ENCODE measurements at regions not wholly inside any gene's neighbourhood (a gene's known extent, or its start where the extent isn't known, plus 50 kb on each side); places are given as distances from the start of the nearest gene placed in this dataset.

DNA sequence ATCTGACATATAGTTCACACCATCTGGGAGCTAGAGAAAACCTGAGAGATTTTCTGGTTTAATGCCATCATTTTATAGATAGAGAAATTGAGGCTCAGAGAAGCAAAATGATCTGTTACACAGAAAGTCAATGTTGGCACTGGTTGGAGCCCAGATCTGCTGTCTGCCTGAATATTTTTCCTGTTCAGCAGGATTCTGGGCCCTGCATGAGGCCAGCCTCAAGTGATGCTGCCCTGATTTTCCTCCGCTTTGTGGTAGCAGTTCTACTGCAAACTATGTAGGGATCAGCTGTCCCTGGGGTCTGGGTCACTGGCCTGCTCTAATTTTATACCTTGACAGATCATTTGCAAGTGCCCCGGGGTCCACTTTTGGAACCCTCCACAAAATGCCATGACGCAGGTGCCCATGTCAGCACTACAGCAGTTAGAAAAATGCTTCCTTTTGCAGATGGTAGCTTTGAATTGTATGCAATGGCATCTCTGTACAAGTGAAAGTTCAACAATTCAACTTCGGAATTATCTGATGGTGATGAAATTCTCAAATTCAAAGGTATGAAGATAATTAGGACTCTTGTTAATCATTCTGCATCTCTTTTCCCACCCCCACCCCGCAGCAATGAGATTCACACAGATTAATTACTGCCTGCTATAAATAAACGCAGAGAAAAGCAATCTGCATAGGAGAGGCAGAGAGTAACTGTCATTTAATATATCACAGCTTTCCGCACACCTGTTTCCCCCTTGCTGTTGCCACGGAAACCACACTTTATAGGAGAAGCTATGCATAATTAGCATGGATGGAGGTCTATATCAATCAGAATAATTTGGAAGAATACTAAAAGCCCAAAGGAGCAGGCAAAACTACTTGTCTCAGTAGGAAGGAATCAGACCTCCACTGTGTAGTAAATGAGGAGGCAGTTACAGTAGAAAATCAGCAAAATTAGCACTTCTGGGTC, 222.6 kb downstream of the PDCD6IP start:
- H3K27me3 ChIP-seq (ENCODE audit: control insufficient read depth in 1 of 2, insufficient read depth in 2 of 2, low read length in 2 of 2): no peaks in the 10 kb centered on the region
- H3K9ac ChIP-seq (ENCODE audit: low read depth in 1 of 2, low read length in 2 of 2): no peak overlapping the region
- H3K4me1 ChIP-seq (ENCODE audit: control insufficient read depth in 1 of 2, insufficient read depth in 2 of 2, low read length in 2 of 2): no peaks in the 10 kb centered on the region
- no peak overlapping the region for H3K27ac ChIP-seq (ENCODE audit: low read depth, low read length)
- no peak overlapping the region for H3K4me3 ChIP-seq (ENCODE audit: low read depth in 1 of 2, low read length in 2 of 2)
- H3K9me3 ChIP-seq (ENCODE audit: control insufficient read depth in 1 of 2, low read length in 2 of 2): no peaks in the 10 kb centered on the region
- no peaks in the 10 kb centered on the region for H3K36me3 ChIP-seq (ENCODE audit: control insufficient read depth in 1 of 2, insufficient read depth in 2 of 2, low read length in 2 of 2)

DNA sequence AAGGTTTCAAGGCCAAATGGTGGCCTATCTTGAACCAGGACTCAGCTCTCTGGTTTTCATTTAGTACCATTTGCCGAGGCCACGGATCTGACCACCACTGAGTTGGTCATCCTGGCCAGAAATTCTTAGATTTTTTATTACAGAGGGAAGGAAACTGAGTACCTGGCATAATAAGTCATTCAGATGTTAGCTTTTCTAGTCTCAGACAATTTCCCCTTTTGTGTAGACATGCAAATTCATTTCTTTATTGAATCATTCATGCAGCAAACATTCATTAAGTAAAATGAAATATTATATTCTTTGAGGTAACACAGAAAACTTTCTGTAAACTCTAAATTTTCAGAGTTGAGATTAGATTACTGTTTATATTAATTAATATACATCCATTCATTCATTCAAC, 223.7 kb downstream of the PDCD6IP start:
- Histone ChIP-seq H3K9me3 (ENCODE audit: control insufficient read depth in 1 of 2, low read length in 2 of 2) (no peaks in the 10 kb centered on the region), H3K9ac (ENCODE audit: low read depth in 1 of 2, low read length in 2 of 2) (no peak overlapping the region), H3K27me3 (ENCODE audit: control insufficient read depth in 1 of 2, insufficient read depth in 2 of 2, low read length in 2 of 2) (no peaks in the 10 kb centered on the region), H3K27ac (ENCODE audit: low read depth, low read length) (no peak overlapping the region), H3K4me1 (ENCODE audit: control insufficient read depth in 1 of 2, insufficient read depth in 2 of 2, low read length in 2 of 2) (no peaks in the 10 kb centered on the region), H3K4me3 (ENCODE audit: low read depth in 1 of 2, low read length in 2 of 2) (no peak overlapping the region), H3K36me3 (ENCODE audit: control insufficient read depth in 1 of 2, insufficient read depth in 2 of 2, low read length in 2 of 2) (no peaks in the 10 kb centered on the region)

DNA sequence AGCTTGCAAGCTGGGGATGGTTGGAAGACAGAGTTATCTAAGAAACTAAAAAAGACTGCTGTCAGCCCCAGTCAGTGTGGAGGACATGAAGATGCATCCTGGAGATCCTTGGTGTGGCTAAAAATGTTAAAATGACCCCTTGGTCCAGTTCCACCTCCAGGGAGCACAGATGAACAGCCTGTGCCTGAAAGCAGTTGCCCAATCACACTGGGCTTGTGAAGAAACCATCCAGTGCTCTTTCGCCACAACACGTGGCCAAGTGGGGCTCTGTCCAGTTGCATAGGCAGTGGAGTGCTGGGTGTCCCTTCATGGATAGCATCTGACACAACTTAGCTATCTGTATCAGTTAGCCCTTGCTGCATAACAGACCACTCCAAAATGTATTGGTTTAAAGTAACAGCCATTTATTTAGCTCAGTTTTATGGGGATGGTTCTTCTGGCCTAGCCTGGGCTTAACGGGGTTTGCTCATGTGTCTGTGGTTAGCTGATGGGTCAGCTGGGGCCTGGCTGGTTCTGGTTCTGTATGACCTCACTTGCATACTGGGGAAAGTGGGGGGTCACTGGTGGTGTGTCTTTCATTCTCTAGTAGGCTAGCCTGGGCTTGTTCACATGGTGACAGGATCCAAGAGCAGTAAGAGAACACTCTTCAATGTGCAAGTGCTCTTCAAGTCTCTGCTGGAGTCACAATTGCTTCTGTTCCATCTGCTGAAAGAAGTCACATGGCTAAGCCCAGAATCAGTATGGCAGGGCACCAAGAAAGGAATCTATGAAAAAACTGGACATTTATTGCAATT, 226.2 kb downstream of the PDCD6IP start:
- Histone ChIP-seq H3K27me3 (ENCODE audit: control insufficient read depth in 1 of 2, insufficient read depth in 2 of 2, low read length in 2 of 2) (no peaks in the 10 kb centered on the region), H3K4me3 (ENCODE audit: low read depth in 1 of 2, low read length in 2 of 2) (no peak overlapping the region), H3K9me3 (ENCODE audit: control insufficient read depth in 1 of 2, low read length in 2 of 2) (no peaks in the 10 kb centered on the region), H3K27ac (ENCODE audit: low read depth, low read length) (no peak overlapping the region), H3K36me3 (ENCODE audit: control insufficient read depth in 1 of 2, insufficient read depth in 2 of 2, low read length in 2 of 2) (no peaks in the 10 kb centered on the region), H3K4me1 (ENCODE audit: control insufficient read depth in 1 of 2, insufficient read depth in 2 of 2, low read length in 2 of 2) (no peaks in the 10 kb centered on the region), H3K9ac (ENCODE audit: low read depth in 1 of 2, low read length in 2 of 2) (no peak overlapping the region)

DNA sequence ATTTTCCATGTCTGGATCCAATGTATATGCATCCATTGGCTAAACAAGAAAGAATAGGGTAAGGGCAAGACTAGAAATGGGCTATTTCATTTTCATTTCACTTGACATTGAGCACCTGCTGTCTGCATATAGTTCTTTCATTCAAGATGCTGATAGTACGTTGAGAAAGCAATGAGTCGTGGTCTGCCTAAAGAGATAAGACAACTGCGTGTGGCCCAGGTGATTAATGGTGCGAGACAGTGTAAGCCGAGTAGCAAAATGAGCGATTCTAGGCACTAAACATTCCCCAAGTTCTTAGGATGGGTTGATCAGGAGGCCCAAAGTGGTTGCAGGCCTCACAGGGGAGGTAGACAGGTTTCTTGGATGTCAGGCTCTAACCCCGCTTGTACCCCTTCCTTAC, 235.4 kb downstream of the PDCD6IP start:
- Histone ChIP-seq H3K36me3 (ENCODE audit: control insufficient read depth in 1 of 2, insufficient read depth in 2 of 2, low read length in 2 of 2) (no peaks in the 10 kb centered on the region), H3K9me3 (ENCODE audit: control insufficient read depth in 1 of 2, low read length in 2 of 2) (no peaks in the 10 kb centered on the region), H3K4me3 (ENCODE audit: low read depth in 1 of 2, low read length in 2 of 2) (no peak overlapping the region), H3K27me3 (ENCODE audit: control insufficient read depth in 1 of 2, insufficient read depth in 2 of 2, low read length in 2 of 2) (no peaks in the 10 kb centered on the region), H3K9ac (ENCODE audit: low read depth in 1 of 2, low read length in 2 of 2) (no peak overlapping the region), H3K27ac (ENCODE audit: low read depth, low read length) (no peak overlapping the region), H3K4me1 (ENCODE audit: control insufficient read depth in 1 of 2, insufficient read depth in 2 of 2, low read length in 2 of 2) (no peaks in the 10 kb centered on the region)

DNA sequence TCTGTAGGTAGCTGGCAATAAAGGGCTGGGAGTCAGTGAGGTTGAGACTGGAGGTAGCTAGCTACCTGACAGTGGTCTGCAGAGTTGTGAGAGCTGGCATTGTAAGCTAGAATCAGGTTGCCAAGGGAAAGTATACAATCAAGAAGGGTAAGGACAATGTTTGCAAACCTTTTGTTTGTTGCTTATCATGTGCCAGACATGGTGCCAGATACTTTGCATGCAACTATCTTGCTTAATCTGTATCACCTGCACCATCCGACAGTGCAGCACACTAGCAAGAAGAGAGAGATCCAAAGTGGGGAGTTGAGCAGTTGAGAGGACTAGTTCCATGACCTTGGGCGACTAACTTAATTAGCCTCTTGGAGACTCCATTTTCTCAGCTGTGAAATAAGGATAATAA, 236.4 kb downstream of the PDCD6IP start:
- no peaks in the 10 kb centered on the region for H3K27me3 ChIP-seq (ENCODE audit: control insufficient read depth in 1 of 2, insufficient read depth in 2 of 2, low read length in 2 of 2)
- H3K36me3 ChIP-seq (ENCODE audit: control insufficient read depth in 1 of 2, insufficient read depth in 2 of 2, low read length in 2 of 2): no peaks in the 10 kb centered on the region
- no peak overlapping the region for H3K4me3 ChIP-seq (ENCODE audit: low read depth in 1 of 2, low read length in 2 of 2)

DNA sequence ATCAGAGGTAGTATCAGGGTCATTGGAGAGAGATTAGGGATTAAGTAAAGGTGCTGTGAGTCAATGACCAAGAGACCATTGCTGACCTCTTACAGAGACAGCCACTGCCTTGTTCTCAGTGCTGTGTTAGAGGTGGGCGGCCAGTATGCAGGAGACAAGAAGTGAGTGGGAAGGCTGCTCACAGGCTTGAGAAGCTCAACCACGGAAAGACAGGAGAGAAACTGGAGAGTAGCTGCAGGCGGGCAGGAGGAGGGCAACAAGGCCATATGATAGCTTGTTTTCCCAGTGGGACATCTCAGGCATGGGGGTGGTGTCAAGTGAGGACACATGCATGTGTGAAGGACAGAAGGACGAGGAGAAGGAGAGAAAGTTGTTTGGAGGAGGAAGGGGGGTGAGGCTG, 237.3 kb downstream of the PDCD6IP start:
- Histone ChIP-seq H3K9me3 (ENCODE audit: control insufficient read depth in 1 of 2, low read length in 2 of 2) (no peaks in the 10 kb centered on the region), H3K4me1 (ENCODE audit: control insufficient read depth in 1 of 2, insufficient read depth in 2 of 2, low read length in 2 of 2) (no peaks in the 10 kb centered on the region), H3K4me3 (ENCODE audit: low read depth in 1 of 2, low read length in 2 of 2) (no peak overlapping the region), H3K36me3 (ENCODE audit: control insufficient read depth in 1 of 2, insufficient read depth in 2 of 2, low read length in 2 of 2) (no peaks in the 10 kb centered on the region), H3K9ac (ENCODE audit: low read depth in 1 of 2, low read length in 2 of 2) (no peak overlapping the region), H3K27ac (ENCODE audit: low read depth, low read length) (no peak overlapping the region), H3K27me3 (ENCODE audit: control insufficient read depth in 1 of 2, insufficient read depth in 2 of 2, low read length in 2 of 2) (no peaks in the 10 kb centered on the region)

More for the DNA sequence above, 236.4 kb downstream of the PDCD6IP start:
- H3K9me3 ChIP-seq (ENCODE audit: control insufficient read depth in 1 of 2, low read length in 2 of 2): no peaks in the 10 kb centered on the region
- H3K9ac ChIP-seq (ENCODE audit: low read depth in 1 of 2, low read length in 2 of 2): no peak overlapping the region
- H3K4me1 ChIP-seq (ENCODE audit: control insufficient read depth in 1 of 2, insufficient read depth in 2 of 2, low read length in 2 of 2): no peaks in the 10 kb centered on the region
- no peak overlapping the region for H3K27ac ChIP-seq (ENCODE audit: low read depth, low read length)

DNA sequence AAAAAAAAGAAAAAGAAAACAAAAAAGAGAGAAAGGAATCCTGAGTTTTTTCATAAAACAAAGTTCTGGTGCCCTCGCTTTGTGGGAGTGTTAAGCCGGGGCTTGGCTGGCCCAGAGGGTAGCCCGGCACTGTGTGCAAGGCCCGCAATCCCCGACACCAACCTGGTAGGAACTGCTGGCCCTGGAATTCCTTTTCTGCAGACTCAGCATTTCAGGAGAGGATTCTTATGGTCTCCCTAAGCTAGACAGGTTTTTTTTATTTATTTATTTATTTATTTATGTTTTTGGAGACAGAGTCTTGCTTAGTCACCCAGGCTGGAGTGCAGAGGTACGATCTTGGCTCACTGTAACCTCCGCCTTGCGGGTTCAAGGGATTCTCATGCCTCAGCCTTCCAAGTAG, 238.8 kb downstream of the PDCD6IP start:
- Histone ChIP-seq H3K36me3 (ENCODE audit: control insufficient read depth in 1 of 2, insufficient read depth in 2 of 2, low read length in 2 of 2) (no peaks in the 10 kb centered on the region), H3K9ac (ENCODE audit: low read depth in 1 of 2, low read length in 2 of 2) (no peak overlapping the region), H3K27me3 (ENCODE audit: control insufficient read depth in 1 of 2, insufficient read depth in 2 of 2, low read length in 2 of 2) (no peaks in the 10 kb centered on the region), H3K4me1 (ENCODE audit: control insufficient read depth in 1 of 2, insufficient read depth in 2 of 2, low read length in 2 of 2) (no peaks in the 10 kb centered on the region), H3K4me3 (ENCODE audit: low read depth in 1 of 2, low read length in 2 of 2) (no peak overlapping the region), H3K27ac (ENCODE audit: low read depth, low read length) (no peak overlapping the region), H3K9me3 (ENCODE audit: control insufficient read depth in 1 of 2, low read length in 2 of 2) (no peaks in the 10 kb centered on the region)

DNA sequence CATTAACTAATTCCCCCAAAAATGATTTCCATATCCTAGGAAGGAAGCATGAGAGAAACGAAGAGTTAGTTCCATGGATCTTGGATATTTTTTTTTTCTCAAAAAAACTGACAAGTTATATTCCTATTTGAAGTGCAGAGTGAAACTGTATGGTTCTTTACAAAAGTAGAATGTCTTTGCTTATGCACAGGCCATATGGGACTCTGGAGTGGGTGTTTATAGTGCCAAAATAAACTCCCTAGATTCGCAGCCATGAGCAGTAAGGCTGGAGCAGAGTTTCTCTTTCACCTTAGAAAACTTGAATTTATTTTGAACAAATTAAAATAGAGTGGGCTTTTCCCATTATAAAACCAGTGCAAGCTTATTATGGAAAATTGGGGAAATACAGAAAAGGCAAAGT, 239.7 kb downstream of the PDCD6IP start:
- Histone ChIP-seq H3K27ac (ENCODE audit: low read depth, low read length) (no peak overlapping the region), H3K9me3 (ENCODE audit: control insufficient read depth in 1 of 2, low read length in 2 of 2) (no peaks in the 10 kb centered on the region)

DNA sequence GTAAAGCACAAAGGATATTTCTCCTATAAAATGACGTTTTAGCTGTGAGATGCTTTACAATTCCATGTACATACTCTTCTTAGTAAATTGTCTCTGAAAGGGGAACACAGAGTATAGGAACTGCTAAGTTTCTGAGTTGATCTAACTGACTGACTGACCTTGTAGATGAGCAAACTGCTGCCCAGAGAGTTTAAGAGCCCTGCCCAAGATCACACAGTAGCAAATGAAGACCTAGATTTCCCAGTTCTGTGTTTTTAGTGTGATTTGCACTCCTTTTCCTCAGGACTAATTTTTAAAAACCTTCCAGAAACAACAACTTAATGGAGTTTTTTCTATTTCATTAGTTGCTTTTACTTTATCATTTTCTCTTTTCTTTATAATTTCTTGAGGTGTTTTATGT, 247.7 kb downstream of the PDCD6IP start:
- H3K27ac ChIP-seq (ENCODE audit: low read depth, low read length): no peak overlapping the region
- H3K9ac ChIP-seq (ENCODE audit: low read depth in 1 of 2, low read length in 2 of 2): no peak overlapping the region
- H3K4me1 ChIP-seq (ENCODE audit: control insufficient read depth in 1 of 2, insufficient read depth in 2 of 2, low read length in 2 of 2): no peaks in the 10 kb centered on the region
- H3K9me3 ChIP-seq (ENCODE audit: control insufficient read depth in 1 of 2, low read length in 2 of 2): no peaks in the 10 kb centered on the region
- H3K36me3 ChIP-seq (ENCODE audit: control insufficient read depth in 1 of 2, insufficient read depth in 2 of 2, low read length in 2 of 2): no peaks in the 10 kb centered on the region
- H3K27me3 ChIP-seq (ENCODE audit: control insufficient read depth in 1 of 2, insufficient read depth in 2 of 2, low read length in 2 of 2): no peaks in the 10 kb centered on the region
- H3K4me3 ChIP-seq (ENCODE audit: low read depth in 1 of 2, low read length in 2 of 2): no peak overlapping the region

More for the DNA sequence above, 239.7 kb downstream of the PDCD6IP start:
- Histone ChIP-seq H3K9ac (ENCODE audit: low read depth in 1 of 2, low read length in 2 of 2) (no peak overlapping the region), H3K36me3 (ENCODE audit: control insufficient read depth in 1 of 2, insufficient read depth in 2 of 2, low read length in 2 of 2) (no peaks in the 10 kb centered on the region), H3K4me3 (ENCODE audit: low read depth in 1 of 2, low read length in 2 of 2) (no peak overlapping the region), H3K27me3 (ENCODE audit: control insufficient read depth in 1 of 2, insufficient read depth in 2 of 2, low read length in 2 of 2) (no peaks in the 10 kb centered on the region), H3K4me1 (ENCODE audit: control insufficient read depth in 1 of 2, insufficient read depth in 2 of 2, low read length in 2 of 2) (no peaks in the 10 kb centered on the region)

DNA sequence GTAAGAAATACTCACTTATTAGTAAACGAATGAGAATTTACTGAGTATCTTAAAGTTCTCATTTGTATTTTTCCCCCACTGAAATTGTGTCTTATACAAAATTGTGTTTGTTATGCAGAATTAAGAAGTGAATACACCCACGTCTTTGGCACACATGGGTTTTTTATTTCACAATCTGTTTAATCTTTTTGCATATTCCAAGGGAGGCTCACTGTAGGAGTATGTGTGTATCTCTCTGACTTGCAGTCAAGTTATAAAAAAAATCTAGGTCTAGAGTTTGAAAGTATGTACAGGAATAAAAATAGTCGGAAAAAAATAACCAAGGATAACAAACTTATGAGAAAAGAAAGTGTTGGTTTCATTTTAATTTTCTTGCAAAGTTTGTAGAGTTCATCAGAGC, 255.2 kb downstream of the PDCD6IP start:
- Histone ChIP-seq H3K27ac (ENCODE audit: low read depth, low read length) (no peak overlapping the region), H3K36me3 (ENCODE audit: control insufficient read depth in 1 of 2, insufficient read depth in 2 of 2, low read length in 2 of 2) (no peaks in the 10 kb centered on the region), H3K9ac (ENCODE audit: low read depth in 1 of 2, low read length in 2 of 2) (no peak overlapping the region), H3K27me3 (ENCODE audit: control insufficient read depth in 1 of 2, insufficient read depth in 2 of 2, low read length in 2 of 2) (no peaks in the 10 kb centered on the region), H3K9me3 (ENCODE audit: control insufficient read depth in 1 of 2, low read length in 2 of 2) (no peaks in the 10 kb centered on the region), H3K4me1 (ENCODE audit: control insufficient read depth in 1 of 2, insufficient read depth in 2 of 2, low read length in 2 of 2) (no peaks in the 10 kb centered on the region), H3K4me3 (ENCODE audit: low read depth in 1 of 2, low read length in 2 of 2) (no peak overlapping the region)
